CD4-positive, alpha-beta memory T cell (primary cell): ENCODE measurements at regions not wholly inside any gene's neighbourhood (a gene's known extent, or its start where the extent isn't known, plus 50 kb on each side); places are given as distances from the start of the nearest gene placed in this dataset.

Experiments
- CTCF ChIA-PET: fragments of 350-600 bp; sonication (Branson Sonifier 250); formaldehyde crosslinking; loops from one replicate; lab custom pipeline; 2021; ENCODE audit warnings: inconsistent platforms; ENCODE audit not compliant: partially characterized antibody; lab: Charles Lee
- POLR2A ChIA-PET: fragments of 350-600 bp; sonication (Branson Sonifier 250); formaldehyde crosslinking; loops from one replicate; lab custom pipeline; 2021; ENCODE audit not compliant: partially characterized antibody; lab: Charles Lee
- DNase-seq, 5 donors: peaks; one replicate each; pipeline versions ENCODE4 v3.0.0 to v3.0.0-alpha.2; 2020 to 2022; ENCODE audit warnings: mixed read lengths in 1 of 5
- H3K27ac ChIP-seq: one replicate; pipeline ENCODE4 v1.7.0; 2013; ENCODE audit warnings: low read depth, low read length
- H3K27me3 ChIP-seq: 2 replicates; pipeline ENCODE4 v1.7.0; 2013; ENCODE audit warnings: mild to moderate bottlenecking, low read length, moderate library complexity; ENCODE audit not compliant: insufficient read depth
- H3K36me3 ChIP-seq: 2 replicates; pipeline ENCODE4 v1.7.0; 2013; ENCODE audit warnings: mild to moderate bottlenecking, low read length, moderate library complexity; ENCODE audit not compliant: insufficient read depth
- H3K4me1 ChIP-seq: 2 replicates; pipeline ENCODE4 v1.7.0; 2013; ENCODE audit warnings: mild to moderate bottlenecking, low read length, moderate library complexity; ENCODE audit not compliant: insufficient read depth
- H3K4me3 ChIP-seq, 2 donors: one replicate each; pipeline ENCODE4 v1.7.0; 2013; ENCODE audit warnings: low read length in 2 of 2, mild to moderate bottlenecking in 1 of 2
- H3K9me3 ChIP-seq, 2 donors: one replicate each; pipeline ENCODE4 v1.7.0; 2013; ENCODE audit warnings: low read length in 2 of 2, control low read depth in 1 of 2; ENCODE audit not compliant: control insufficient read depth in 1 of 2
- H3K27ac Mint-ChIP-seq, 7 donors: one replicate each; pipeline ENCODE4 v1.8.0; 2020 to 2021; ENCODE audit warnings: mixed read lengths in 7 of 7, mild to moderate bottlenecking in 6 of 7, inconsistent platforms in 3 of 7, moderate library complexity in 3 of 7
- H3K27me3 Mint-ChIP-seq, 2 donors: one replicate each; pipeline ENCODE4 v1.8.0; 2020 to 2021; ENCODE audit warnings: mixed read lengths in 2 of 2
- H3K36me3 Mint-ChIP-seq, 2 donors: one replicate each; pipeline ENCODE4 v1.8.0; 2020 to 2021; ENCODE audit warnings: mixed read lengths in 2 of 2, inconsistent platforms in 1 of 2, mild to moderate bottlenecking in 1 of 2
- H3K4me1 Mint-ChIP-seq, 4 donors: one replicate each; pipeline ENCODE4 v1.8.0; 2020 to 2021; ENCODE audit warnings: mixed read lengths in 4 of 4, mild to moderate bottlenecking in 1 of 4
- H3K4me3 Mint-ChIP-seq, 8 donors: one replicate each; pipeline ENCODE4 v1.8.0; 2020 to 2021; ENCODE audit warnings: mixed read lengths in 8 of 8, mild to moderate bottlenecking in 7 of 8, moderate library complexity in 6 of 8, inconsistent platforms in 3 of 8
- H3K9me3 Mint-ChIP-seq, 8 donors: one replicate each; pipeline ENCODE4 v1.8.0; 2020 to 2021; ENCODE audit warnings: mixed read lengths in 8 of 8, mild to moderate bottlenecking in 5 of 8, inconsistent platforms in 3 of 8, moderate library complexity in 1 of 8
- intact Hi-C: fragments of 100-400 bp; cut with micrococcal nuclease; formaldehyde crosslinking; loops from one replicate; pipeline ENCODE4 v1.15.1; 2023

DNA sequence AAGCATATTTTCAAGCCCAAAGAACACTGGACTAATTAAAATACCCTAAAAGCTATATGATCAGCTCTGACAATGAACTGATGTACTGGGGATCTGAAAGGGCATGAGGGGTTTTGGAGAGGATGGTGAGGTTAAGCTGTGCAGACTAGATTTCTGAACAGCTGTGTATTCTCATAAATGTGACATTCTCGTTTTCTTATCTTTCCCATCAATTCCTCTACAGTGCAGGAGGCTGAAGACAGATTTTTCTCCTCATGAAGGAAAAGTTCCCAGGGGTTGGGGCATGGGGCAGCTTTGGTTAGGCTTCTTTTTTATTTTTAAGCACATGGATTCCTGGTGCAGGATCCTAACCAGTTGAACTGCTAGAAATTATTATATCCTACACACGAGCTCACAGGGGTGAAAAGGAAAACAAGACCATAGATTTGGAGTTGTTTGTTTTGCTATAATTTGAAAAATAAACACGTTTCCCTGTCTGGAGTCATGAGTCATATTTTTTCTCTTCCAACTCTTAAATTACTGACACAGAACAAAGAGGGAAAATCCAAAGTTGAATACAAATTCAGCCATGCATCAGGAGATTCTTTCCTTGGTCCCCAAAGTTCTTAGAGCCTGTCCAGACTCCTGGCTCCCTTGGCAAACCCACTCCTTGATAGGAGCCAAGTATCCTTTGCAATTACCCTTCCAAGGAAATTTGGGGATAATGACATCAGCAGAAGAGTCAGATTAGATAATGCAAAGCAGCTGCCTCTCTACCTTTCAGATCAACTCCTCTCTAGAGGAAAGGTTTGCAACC lies 147.7 kb upstream of the NPVF start:
- Mint-ChIP-seq H3K4me3 (no peak overlapping the region), H3K27ac (no peak overlapping the region), H3K27me3 (peaks cover 3 to 6% of the 10 kb centered on the region in 2 donors), H3K36me3 (peaks cover 0 to 6% of the 10 kb centered on the region in 2 donors), H3K4me1 (no peaks in the 10 kb centered on the region), H3K9me3 (peaks cover 0 to 19% (median 12%) of the 10 kb centered on the region in 8 donors)
- ChIA-PET CTCF (no interaction called here), POLR2A (no interaction called here)
- Histone ChIP-seq H3K4me1 (no peaks in the 10 kb centered on the region), H3K36me3 (no peaks in the 10 kb centered on the region), H3K27me3 (no peaks in the 10 kb centered on the region), H3K4me3 (no peak overlapping the region), H3K27ac (no peak overlapping the region), H3K9me3 (no peaks in the 10 kb centered on the region)
- intact Hi-C loops = no loop called here
- no peak for DNase-seq

DNA sequence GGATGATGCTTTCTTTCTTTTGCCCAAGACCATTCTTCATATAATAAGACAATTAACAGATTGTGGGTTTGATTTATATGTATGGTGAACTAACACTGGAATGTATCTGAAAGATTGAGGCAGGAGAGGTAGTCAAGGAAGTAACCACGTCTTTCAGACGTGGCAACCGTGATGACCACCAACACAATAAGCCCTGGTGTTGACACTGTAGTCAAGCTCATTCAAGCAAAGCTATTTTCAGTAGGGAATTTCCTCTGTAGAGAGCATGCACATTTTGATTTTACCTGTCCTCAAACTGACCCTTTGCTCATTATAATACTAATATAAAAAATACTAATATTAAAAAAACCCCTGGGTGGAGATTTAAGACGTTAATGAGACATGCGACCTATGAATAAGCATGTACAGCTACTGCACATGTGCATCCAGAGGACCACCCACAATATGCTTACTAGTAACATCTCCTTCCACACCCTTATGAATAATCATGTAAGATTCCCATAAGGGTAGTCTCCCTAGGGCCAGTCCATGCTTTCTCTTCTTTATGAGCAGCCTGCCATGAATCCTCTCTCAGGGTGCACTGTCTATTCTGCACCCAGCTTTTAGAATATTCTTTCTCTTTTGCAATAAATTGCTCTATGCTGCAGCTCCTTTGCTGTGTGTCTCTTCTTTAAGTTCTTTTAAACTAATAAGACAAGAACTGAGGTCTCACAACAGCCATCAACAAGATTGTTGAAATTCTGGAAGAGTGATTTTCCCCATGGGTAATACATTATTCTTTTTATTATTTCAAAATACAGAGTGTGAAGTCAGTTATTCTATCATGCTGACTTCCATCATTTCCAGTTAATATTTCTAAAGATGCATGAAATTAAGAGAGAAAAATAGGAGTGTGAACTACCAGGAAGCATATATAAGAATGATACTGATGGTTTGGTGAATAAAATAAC lies 151.3 kb upstream of the NPVF start:
- CTCF ChIA-PET = no interaction called here
- H3K36me3 Mint-ChIP-seq = no peaks in the 10 kb centered on the region

DNA sequence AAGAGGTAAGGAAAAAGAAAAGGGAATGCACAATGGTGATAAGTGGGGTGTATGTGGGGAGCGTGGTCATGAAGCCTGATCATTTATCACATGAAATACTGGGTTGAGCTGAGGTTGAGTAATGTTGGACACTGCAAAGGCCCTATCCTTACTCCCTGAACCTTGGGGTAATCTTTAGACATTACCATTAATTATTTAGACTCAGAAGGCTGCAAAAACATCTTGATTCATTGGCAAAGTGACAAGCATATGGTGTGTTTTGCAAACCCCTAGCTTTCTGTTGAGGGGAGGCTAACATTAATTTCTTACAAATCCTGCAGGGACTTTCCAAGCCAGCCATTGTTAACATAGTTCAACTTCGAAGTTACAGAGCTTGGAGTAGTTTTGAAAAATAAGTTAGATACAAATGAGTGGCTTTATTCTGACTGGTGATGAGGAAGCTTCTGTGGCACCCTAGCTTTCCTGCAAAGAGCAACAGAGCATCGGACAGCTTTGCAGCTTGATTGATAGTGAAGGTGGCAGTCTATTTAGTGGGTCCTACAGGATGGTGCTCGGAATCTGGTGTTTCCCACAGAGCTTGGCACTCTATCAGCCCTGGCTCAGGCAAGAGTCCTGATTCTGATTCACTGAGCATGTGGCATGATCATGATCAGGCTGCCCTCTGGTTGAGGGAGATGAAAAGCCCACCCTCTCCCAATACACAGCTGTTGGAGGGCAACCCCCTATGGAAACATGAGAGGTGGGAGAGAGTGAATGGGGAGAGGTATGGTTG lies 153.7 kb upstream of the NPVF start:
- intact Hi-C loops = no loop called here
- Mint-ChIP-seq H3K27ac (no peak overlapping the region), H3K36me3 (no peaks in the 10 kb centered on the region), H3K27me3 (peaks cover 4 to 12% of the 10 kb centered on the region in 2 donors), H3K4me3 (no peak overlapping the region), H3K4me1 (no peaks in the 10 kb centered on the region), H3K9me3 (peaks cover 0 to 3% (median 0%) of the 10 kb centered on the region in 8 donors)
- CTCF ChIA-PET = interaction anchor here (0.9 kb wide), 1 partner anchor 10 kb away, joined by 3 read pairs; no protein-coding TSS in a partner anchor
- Histone ChIP-seq H3K27ac (no peak overlapping the region), H3K4me3 (no peak overlapping the region), H3K9me3 (no peaks in the 10 kb centered on the region), H3K27me3 (no peaks in the 10 kb centered on the region), H3K36me3 (no peaks in the 10 kb centered on the region), H3K4me1 (no peaks in the 10 kb centered on the region)
- POLR2A ChIA-PET = no interaction called here
- DNase-seq = no peak

More for the DNA sequence above, 151.3 kb upstream of the NPVF start:
- POLR2A ChIA-PET = no interaction called here
- intact Hi-C loops = no loop called here
- Mint-ChIP-seq H3K4me1 (no peaks in the 10 kb centered on the region), H3K4me3 (no peak overlapping the region), H3K27ac (no peak overlapping the region), H3K9me3 (peaks cover 0 to 3% (median 0%) of the 10 kb centered on the region in 8 donors), H3K27me3 (peaks cover 4 to 10% of the 10 kb centered on the region in 2 donors)
- H3K4me3 ChIP-seq = no peak overlapping the region
- H3K4me1 ChIP-seq = no peaks in the 10 kb centered on the region
- H3K36me3 ChIP-seq = no peaks in the 10 kb centered on the region
- no peak overlapping the region for H3K27ac ChIP-seq
- no peaks in the 10 kb centered on the region for H3K27me3 ChIP-seq
- no peak for DNase-seq
- no peaks in the 10 kb centered on the region for H3K9me3 ChIP-seq

DNA sequence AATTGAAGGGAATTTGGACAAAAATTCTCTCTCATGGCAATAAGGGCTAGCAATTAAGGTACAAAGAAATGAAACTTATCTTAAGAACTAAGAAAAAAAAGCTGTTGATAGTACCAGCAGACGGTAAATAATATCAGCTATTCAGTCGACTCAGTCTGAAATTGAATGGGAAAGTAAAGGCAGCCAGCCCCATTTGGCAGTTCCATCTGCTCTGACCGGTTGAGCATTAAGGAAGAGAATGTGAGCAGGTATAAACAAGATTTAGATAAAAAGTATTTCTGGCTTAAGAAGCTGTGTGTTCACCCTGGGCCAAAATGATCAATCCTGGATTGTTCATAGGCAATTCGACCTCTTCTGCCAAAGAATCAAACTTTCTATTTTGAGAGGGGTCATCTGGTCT lies 154.6 kb upstream of the NPVF start:
- H3K27me3 Mint-ChIP-seq = peaks cover 4 to 11% of the 10 kb centered on the region in 2 donors
- POLR2A ChIA-PET = no interaction called here
- intact Hi-C loops = no loop called here

DNA sequence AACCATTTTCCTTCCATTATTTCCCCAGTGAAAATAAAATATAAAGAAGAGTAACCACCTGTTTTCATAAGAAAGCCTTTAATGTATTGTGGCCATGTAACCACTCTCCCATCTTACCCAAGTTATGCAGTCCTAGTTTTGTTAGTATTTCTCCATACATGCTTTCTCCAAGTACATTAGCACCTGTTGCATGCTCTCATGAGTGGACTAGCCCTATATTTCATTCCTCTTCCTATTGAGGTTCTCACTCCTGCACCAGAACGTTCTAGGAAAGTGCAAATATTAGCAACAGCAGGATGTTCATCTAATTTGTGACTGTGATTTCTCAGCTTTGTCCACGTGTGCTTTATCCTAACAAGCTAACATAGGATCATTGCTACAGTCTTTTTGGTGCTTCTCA lies 155.1 kb upstream of the NPVF start:
- no peak for DNase-seq
- Mint-ChIP-seq H3K36me3 (no peaks in the 10 kb centered on the region), H3K4me1 (no peaks in the 10 kb centered on the region), H3K27ac (no peak overlapping the region), H3K9me3 (peaks cover 0 to 1% (median 0%) of the 10 kb centered on the region in 8 donors), H3K27me3 (peaks cover 6 to 10% of the 10 kb centered on the region in 2 donors), H3K4me3 (no peak overlapping the region)
- Histone ChIP-seq H3K4me3 (no peak overlapping the region), H3K27me3 (no peaks in the 10 kb centered on the region), H3K4me1 (no peaks in the 10 kb centered on the region), H3K27ac (no peak overlapping the region), H3K9me3 (no peaks in the 10 kb centered on the region), H3K36me3 (no peaks in the 10 kb centered on the region)
- POLR2A ChIA-PET = no interaction called here
- CTCF ChIA-PET = no interaction called here
- intact Hi-C loops = no loop called here

More for the DNA sequence above, 154.6 kb upstream of the NPVF start:
- no peaks in the 10 kb centered on the region for H3K4me1 Mint-ChIP-seq
- H3K36me3 Mint-ChIP-seq = no peaks in the 10 kb centered on the region
- no peak overlapping the region for H3K27ac Mint-ChIP-seq
- Histone ChIP-seq H3K27me3 (no peaks in the 10 kb centered on the region), H3K4me3 (no peak overlapping the region), H3K4me1 (no peaks in the 10 kb centered on the region), H3K36me3 (no peaks in the 10 kb centered on the region), H3K9me3 (no peaks in the 10 kb centered on the region), H3K27ac (no peak overlapping the region)
- peaks cover 0 to 2% (median 0%) of the 10 kb centered on the region in 8 donors for H3K9me3 Mint-ChIP-seq
- DNase-seq = no peak
- CTCF ChIA-PET = no interaction called here
- no peak overlapping the region for H3K4me3 Mint-ChIP-seq

DNA sequence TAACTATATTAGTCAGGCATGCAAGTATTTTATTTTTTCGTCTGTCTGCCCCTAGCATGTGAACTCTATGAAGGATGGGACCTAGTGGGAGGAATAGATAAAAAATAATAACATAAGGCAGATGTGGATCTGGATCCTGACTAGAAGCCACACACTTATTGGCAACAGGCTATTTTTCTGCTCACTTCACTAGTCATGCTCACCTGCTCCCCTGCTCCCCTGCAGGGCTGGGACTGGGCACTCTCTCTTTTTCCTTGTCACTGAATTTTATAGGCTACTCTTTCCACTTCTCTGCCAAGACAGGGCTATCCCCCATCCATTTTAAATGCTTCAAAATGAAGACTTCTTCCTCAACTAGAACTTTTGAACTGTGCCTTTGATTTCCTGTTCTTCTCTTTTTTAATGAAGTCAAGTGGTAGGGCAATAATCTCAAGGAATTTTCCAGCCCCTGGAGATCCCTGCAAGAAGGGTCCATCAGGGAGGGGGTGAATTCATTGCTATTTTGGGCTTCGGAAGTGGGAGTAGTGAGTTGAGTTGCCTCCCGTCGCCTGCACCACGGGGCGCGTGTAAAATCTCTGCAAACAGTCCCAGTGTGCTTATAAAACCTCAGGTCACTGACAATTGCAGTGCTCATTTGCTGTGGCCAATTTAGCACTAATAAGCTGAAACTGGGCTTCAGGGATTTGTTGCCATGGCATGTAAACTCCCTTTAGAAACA lies 156.7 kb upstream of the NPVF start:
- Histone ChIP-seq H3K4me3 (no peak overlapping the region), H3K27ac (no peak overlapping the region), H3K4me1 (no peaks in the 10 kb centered on the region), H3K9me3 (no peaks in the 10 kb centered on the region), H3K27me3 (no peaks in the 10 kb centered on the region), H3K36me3 (no peaks in the 10 kb centered on the region)
- Mint-ChIP-seq H3K36me3 (no peaks in the 10 kb centered on the region), H3K4me3 (no peak overlapping the region), H3K27ac (no peak overlapping the region), H3K4me1 (no peaks in the 10 kb centered on the region), H3K27me3 (peaks cover 7 to 11% of the 10 kb centered on the region in 2 donors), H3K9me3 (peaks cover 0 to 1% (median 0%) of the 10 kb centered on the region in 8 donors)
- DNase-seq = no peak
- ChIA-PET CTCF (interaction anchor here (1.1 kb wide), 1 partner anchor 125 kb away, joined by 3 read pairs; no protein-coding TSS in a partner anchor), POLR2A (no interaction called here)
- intact Hi-C loops = no loop called here
